ENCODE measurements at regions not wholly inside any gene's neighbourhood (a gene's known extent, or its start where the extent isn't known, plus 50 kb on each side); places are given as distances from the start of the nearest gene placed in this dataset.

DNA sequence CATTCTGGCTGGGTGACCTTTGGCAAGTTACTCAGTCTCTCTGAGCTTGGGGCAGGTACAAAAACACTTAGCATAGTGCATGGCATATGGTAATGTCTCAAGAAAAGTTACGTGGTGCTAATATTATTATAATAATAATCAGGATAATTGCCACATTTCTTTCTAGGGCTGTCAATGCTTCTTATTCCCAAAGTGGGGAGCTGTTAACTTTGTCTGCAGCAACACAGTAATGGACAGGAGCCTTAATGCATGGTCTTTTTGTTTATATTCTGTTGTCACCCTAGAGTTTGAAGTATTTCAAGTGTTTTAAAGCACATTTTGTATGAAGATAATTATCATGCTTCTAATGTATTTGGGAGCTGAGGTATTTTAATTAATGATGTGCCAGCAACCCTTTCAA lies 121.8 kb downstream of the FHIP1A start:
- no peak for DNase-seq (ENCODE audit: insufficient read length, low spot score)
- FAIRE-seq = peak; percentile 16
- TF ChIP-seq, protein P1, sequence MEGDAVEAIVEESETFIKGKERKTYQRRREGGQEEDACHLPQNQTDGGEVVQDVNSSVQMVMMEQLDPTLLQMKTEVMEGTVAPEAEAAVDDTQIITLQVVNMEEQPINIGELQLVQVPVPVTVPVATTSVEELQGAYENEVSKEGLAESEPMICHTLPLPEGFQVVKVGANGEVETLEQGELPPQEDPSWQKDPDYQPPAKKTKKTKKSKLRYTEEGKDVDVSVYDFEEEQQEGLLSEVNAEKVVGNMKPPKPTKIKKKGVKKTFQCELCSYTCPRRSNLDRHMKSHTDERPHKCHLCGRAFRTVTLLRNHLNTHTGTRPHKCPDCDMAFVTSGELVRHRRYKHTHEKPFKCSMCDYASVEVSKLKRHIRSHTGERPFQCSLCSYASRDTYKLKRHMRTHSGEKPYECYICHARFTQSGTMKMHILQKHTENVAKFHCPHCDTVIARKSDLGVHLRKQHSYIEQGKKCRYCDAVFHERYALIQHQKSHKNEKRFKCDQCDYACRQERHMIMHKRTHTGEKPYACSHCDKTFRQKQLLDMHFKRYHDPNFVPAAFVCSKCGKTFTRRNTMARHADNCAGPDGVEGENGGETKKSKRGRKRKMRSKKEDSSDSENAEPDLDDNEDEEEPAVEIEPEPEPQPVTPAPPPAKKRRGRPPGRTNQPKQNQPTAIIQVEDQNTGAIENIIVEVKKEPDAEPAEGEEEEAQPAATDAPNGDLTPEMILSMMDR (IDR thresholded peaks at IDR 0.05; ENCODE audit: insufficient read depth, missing control alignments) = peak; percentile 35

DNA sequence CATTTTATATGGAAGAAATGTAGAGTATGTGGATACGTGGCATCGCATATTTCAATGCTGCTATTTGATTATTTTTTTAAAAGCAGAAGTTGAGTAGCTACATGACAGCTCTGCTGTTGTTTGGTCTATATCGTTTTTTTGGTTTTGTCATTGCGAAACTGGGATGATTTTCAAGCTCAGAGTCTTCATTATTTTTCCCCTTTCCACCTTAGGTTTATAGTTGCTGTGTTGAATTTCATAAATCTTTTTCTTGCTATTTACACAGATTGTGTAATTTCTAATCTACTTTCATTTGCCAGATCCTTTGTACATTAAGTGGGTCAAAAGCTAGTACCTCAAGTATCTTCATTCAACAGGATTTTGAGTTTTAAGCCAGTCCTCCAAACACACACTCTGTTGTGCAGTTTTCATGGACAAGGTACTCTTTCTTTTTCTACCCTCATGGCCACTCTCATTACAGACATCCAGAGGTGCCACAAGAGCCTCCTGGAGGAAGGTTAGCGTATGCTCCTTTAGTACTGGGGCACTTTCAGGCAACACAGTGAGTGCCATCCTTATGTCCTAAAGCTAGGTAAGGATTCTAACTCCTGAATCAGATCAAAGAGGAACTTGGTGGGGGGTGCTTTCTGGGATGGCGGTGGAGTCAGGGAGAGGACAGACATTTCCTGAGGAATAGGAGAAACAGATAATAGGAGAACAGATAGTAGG lies 123.2 kb downstream of the FHIP1A start:
- TF ChIP-seq, protein P1 (IDR thresholded peaks at IDR 0.05; ENCODE audit: insufficient read depth, missing control alignments) = no peak
- DNase-seq (ENCODE audit: insufficient read length, low spot score) (no peak), FAIRE-seq (no peak)

DNA sequence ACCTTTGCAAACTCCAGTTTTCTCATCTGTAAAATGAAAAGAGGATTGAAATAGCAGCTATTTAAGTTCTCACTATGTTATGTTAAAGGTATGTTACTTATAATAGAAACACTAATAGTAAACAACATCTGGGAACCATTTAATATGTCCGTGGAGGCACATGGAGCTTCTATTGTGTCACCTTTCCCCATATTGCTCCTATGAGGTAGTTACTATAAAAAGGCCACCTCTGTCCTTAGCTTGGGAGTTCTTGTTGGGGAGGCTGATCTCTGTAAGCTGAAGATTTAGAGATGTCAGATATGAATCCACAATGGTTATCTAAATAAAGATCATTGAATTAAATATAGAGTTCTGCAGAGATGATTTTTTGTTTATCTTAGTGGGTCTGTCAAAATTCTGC lies 125.2 kb downstream of the FHIP1A start:
- no peak for FAIRE-seq
- TF ChIP-seq, protein P1 (IDR thresholded peaks at IDR 0.05; ENCODE audit: insufficient read depth, missing control alignments) = no peak
- DNase-seq (ENCODE audit: insufficient read length, low spot score) = no peak

DNA sequence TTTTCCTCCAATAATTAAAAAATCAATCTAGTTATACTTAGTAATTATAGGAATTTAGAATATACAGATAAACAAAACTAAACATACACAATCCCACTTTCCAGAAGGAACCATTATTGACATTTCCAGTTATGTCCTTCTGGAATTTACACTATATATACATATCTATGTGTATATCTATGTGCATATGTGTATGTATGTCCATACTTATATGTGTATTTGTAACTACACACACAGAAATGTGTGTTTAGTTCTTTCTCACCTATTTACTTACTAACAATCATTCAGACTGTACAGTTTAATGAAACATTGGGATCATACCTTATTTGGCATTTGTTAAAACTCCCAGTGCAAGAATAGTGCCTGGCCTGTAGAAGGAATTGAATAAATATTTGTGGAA lies 126.4 kb downstream of the FHIP1A start:
- FAIRE-seq (no peak), DNase-seq (ENCODE audit: insufficient read length, low spot score) (no peak)
- TF ChIP-seq, protein P1 (IDR thresholded peaks at IDR 0.05; ENCODE audit: insufficient read depth, missing control alignments) = no peak

DNA sequence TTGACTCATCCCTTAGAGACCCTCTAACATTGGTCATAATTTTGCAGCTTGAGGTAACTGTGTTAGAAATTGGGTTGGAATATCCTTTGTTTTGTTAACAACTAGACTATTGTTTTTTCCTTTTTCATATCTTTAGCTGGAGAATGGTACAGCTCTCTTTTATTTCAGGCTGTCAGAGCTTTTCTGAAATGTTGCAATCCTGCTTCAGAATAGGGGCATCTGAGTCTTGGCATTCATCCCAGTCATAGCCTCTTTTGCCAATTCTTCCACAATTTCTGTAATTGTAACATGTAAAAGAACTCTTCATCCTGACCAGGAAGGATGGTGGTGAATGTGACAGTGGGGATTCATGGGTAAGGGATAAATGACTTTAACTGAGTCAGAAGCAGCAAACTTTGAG lies 128.7 kb downstream of the FHIP1A start:
- TF ChIP-seq, protein P1 (IDR thresholded peaks at IDR 0.05; ENCODE audit: insufficient read depth, missing control alignments) = no peak
- DNase-seq (ENCODE audit: insufficient read length, low spot score) (no peak), FAIRE-seq (no peak)

DNA sequence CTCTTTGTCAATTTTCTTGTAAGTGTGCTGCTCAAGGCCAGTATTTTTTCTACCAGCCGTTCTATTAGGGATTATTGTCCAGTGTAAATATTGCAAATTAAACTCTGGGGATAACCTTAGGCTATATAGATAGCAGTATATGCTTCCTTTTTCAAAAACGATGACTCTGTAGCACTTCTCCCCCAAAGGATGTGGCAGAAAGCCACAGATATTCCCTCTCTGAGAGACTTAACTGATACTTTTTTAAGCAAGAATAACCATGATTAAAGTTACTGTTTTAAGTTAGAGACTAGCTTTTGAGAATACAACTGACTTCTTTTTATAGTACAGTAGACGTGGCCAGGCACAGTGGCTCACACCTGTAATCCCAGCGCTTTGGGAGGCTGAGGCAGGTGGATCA lies 130.0 kb downstream of the FHIP1A start:
- TF ChIP-seq, protein P1 (IDR thresholded peaks at IDR 0.05; ENCODE audit: insufficient read depth, missing control alignments) = no peak
- no peak for FAIRE-seq

DNA sequence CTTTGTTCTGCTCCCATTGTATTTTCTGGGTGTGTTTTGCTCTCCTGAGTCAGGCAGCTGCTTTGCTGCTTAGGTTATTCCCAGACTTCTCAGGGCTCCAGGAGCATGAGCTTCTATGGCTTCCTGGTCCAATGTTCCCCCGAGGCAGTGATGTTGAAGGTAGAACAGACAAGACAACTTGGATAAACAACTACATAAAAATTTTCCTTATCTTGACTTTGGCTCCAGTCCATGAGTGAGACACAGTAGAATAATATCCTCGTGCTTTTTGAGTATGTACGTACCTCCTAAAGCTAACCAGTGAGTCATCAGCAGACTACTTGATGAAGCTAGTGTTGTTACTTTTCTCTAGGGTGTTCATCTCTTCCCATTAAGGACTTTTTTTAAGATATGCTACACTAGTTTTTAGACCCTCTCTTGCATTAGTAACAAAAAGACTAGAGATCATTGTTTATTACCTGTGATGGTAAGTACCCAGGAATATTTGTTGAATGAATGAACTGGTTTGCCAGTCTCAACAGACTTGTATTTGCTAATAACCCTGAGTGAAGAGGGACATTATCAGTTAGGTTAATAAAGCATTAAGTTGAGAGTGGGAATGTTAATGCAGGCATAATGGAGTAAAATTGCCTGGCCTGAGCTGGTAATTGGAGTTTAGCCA lies 131.9 kb downstream of the FHIP1A start:
- TF ChIP-seq, protein P1 (IDR thresholded peaks at IDR 0.05; ENCODE audit: insufficient read depth, missing control alignments) = no peak
- DNase-seq (ENCODE audit: insufficient read length, low spot score) (no peak), FAIRE-seq (no peak)

More for the DNA sequence above, 130.0 kb downstream of the FHIP1A start:
- no peak for DNase-seq (ENCODE audit: insufficient read length, low spot score)
